GM12891 (cell line): ENCODE measurements at regions not wholly inside any gene's neighbourhood (a gene's known extent, or its start where the extent isn't known, plus 50 kb on each side); places are given as distances from the start of the nearest gene placed in this dataset.

ENCODE experiments used
- POLR2A ChIP-seq: IDR thresholded peaks from 2 replicates; pipeline ENCODE4 v1.6.1; 2011; ENCODE audit warnings: low read depth, low read length, control low read depth
- TAF1 ChIP-seq: IDR thresholded peaks from 2 replicates; pipeline ENCODE4 v1.6.1; 2011; ENCODE audit warnings: low read depth, low read length, control low read depth

GRCh38 chr17:72297326-72298115, 176.7 kb downstream of the SOX9 start:
- TF ChIP-seq POLR2A (no peak), TAF1 (no peak)
